ENCODE measurements at regions not wholly inside any gene's neighbourhood (a gene's known extent, or its start where the extent isn't known, plus 50 kb on each side); places are given as distances from the start of the nearest gene placed in this dataset.

DNA sequence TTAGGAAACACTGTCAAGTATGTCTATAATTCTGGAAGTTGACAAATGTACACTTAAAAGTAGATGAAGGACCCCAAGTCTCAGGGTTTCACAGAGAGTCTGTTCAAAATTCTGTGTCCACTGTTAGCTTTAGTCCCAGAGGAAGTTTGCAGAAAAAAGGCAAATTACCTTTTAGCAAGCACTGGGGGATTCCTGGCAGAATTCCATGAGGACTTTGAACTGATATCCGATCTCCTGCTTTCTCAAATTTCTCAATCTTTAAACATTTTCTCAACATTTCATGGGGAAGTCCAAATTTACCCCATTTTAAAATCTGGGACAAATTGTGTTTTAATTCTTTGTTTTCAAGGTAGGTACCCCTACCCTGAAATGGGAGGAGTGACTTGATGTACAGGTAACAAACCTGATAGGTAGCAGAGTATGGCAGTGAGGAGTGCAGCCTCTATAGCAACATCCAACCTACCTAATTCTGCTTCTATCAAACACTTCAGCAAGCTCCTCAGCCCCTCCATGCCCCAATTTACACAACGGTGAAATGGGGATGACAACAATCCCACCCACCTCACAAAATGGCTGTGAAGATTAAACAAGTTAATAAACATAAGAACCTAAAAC is 344.9 kb downstream of the OMA1 start:
- in situ Hi-C loops (cut with HindIII; ENCODE audit: low sequenced_read_pairs): no loop called here
- no peak overlapping the region for H3K4me3 ChIP-seq (ENCODE audit: low read depth, low read length)
- TF ChIP-seq, protein P1, sequence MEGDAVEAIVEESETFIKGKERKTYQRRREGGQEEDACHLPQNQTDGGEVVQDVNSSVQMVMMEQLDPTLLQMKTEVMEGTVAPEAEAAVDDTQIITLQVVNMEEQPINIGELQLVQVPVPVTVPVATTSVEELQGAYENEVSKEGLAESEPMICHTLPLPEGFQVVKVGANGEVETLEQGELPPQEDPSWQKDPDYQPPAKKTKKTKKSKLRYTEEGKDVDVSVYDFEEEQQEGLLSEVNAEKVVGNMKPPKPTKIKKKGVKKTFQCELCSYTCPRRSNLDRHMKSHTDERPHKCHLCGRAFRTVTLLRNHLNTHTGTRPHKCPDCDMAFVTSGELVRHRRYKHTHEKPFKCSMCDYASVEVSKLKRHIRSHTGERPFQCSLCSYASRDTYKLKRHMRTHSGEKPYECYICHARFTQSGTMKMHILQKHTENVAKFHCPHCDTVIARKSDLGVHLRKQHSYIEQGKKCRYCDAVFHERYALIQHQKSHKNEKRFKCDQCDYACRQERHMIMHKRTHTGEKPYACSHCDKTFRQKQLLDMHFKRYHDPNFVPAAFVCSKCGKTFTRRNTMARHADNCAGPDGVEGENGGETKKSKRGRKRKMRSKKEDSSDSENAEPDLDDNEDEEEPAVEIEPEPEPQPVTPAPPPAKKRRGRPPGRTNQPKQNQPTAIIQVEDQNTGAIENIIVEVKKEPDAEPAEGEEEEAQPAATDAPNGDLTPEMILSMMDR (IDR thresholded peaks at IDR 0.05; ENCODE audit: low read depth, low read length, missing control alignments): no peak
- DNase-seq (ENCODE audit: low read depth): no peak

DNA sequence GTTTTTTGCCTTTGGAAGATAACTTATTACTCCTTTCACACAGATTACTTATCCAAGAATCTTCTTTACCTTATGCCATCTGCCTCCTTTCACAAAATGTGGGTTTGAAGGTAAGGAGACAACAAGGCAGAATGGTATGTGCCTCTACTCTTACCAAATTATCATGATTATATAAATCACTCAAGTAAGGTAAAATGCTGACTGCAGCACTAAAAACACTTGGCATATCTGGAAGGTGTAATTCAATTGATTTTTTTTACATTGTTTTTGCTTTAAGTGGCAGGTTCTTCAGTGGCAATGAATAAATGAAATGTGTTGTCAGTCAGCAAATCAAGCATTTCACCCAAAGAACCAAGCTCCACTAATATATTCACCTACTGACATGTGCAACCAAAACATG is 346.1 kb downstream of the OMA1 start:
- DNase-seq (ENCODE audit: low read depth): no peak
- in situ Hi-C loops (cut with HindIII; ENCODE audit: low sequenced_read_pairs): no loop called here
- no peak overlapping the region for H3K4me3 ChIP-seq (ENCODE audit: low read depth, low read length)
- TF ChIP-seq, protein P1 (IDR thresholded peaks at IDR 0.05; ENCODE audit: low read depth, low read length, missing control alignments): no peak

DNA sequence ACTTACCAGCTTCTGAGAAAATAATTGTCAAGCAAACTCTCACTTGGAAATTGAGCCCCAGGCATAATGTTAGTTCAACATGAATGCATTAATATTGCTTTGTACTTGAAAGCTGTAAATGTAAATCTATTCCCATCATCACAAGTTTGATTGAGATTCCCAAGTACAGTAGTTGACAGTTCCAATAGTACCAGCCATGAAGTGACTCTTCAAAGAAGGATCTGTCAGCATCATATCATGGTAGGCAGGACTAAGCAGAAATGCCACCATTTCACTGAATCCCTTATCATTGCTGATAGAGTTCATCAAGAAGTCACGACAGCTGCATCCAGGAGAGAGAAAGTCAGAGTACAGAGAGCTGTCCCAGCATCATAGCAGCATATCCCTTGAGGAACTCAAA is 348.7 kb downstream of the OMA1 start:
- DNase-seq (ENCODE audit: low read depth): no peak
- H3K4me3 ChIP-seq (ENCODE audit: low read depth, low read length): no peak overlapping the region
- TF ChIP-seq, protein P1 (IDR thresholded peaks at IDR 0.05; ENCODE audit: low read depth, low read length, missing control alignments): no peak
- in situ Hi-C loops (cut with HindIII; ENCODE audit: low sequenced_read_pairs): no loop called here

DNA sequence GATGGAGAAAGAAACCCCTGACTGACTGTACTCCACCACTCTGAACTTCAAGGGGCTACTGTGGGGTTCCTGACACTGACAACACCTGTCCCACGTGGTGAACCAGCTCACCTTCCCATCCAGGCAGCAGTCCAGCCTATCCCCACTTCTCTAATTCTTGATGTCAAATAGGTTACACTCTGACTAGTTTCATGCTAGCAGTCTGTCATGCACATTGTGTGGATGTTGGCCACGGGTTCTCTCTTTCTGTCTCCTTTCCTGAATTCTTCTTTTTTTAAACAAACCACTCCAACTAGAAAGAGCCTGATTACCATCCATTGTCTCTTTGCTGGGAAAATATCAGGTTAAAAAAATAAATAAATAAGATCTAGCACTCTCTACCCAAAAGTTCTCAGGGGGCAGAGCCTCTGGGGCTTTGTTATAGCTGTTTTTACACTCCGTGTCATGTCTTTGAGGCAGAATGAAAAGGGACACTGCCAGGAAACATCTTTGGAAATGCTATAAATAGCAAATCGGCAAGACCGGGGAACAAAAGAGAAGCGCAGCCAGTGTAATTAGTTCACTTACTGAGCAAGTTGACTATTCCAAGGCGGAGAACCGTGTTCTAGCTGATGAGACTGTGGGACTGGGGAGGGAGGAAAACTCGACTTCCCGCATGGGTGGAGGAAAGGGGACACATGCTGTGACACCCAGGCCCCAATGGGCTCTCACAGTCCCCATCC is 356.1 kb downstream of the OMA1 start:
- H3K4me3 ChIP-seq (ENCODE audit: low read depth, low read length): no peak overlapping the region
- no peak for DNase-seq (ENCODE audit: low read depth)
- in situ Hi-C loops (cut with HindIII; ENCODE audit: low sequenced_read_pairs): no loop called here
- TF ChIP-seq, protein P1 (IDR thresholded peaks at IDR 0.05; ENCODE audit: low read depth, low read length, missing control alignments): no peak

DNA sequence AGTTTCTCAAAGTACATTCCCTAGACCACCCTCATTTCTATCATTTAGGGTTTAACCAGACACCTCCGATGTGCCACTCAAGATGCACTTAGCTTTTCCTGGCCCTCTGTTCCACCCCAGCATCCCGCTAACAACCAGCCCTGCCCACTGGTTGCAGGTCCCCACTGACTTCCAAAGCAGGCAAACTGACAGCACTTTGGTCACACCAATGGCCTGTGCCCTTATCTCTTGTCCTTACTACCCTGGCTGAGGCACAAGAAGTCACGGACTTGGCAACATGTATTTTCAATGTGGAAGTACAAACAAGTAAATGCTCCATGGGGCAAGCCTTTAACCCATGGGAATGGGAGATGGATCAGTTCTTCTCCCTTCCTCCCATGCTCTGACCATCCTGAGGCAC is 357.1 kb downstream of the OMA1 start:
- in situ Hi-C loops (cut with HindIII; ENCODE audit: low sequenced_read_pairs): no loop called here
- no peak overlapping the region for H3K4me3 ChIP-seq (ENCODE audit: low read depth, low read length)
- no peak for DNase-seq (ENCODE audit: low read depth)
- TF ChIP-seq, protein P1 (IDR thresholded peaks at IDR 0.05; ENCODE audit: low read depth, low read length, missing control alignments): no peak

DNA sequence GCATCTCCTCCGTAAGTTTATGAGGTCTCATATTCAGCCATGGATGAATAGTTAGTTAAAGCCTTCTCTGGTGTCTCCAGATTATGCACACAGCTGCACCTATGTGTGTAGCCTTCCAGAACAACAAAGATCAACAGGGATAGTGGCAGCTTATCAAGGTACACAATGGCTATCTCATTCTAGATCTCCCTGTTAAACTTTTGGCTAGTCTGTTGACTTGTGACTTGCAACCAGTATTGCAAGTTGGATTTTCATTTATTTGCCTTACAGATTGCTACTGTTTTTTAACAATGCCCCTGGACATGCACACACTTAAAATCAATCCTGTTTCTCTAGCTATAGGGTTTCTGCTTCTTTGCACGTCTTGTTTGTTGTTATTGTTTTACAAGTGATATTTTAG is 363.2 kb downstream of the OMA1 start:
- H3K4me3 ChIP-seq (ENCODE audit: low read depth, low read length): no peak overlapping the region
- DNase-seq (ENCODE audit: low read depth): no peak
- TF ChIP-seq, protein P1 (IDR thresholded peaks at IDR 0.05; ENCODE audit: low read depth, low read length, missing control alignments): no peak
- in situ Hi-C loops (cut with HindIII; ENCODE audit: low sequenced_read_pairs): no loop called here

Data from astrocyte of the cerebellum (primary cell).